Central memory CD8-positive, alpha-beta T cell (primary cell): ENCODE measurements at regions not wholly inside any gene's neighbourhood (a gene's known extent, or its start where the extent isn't known, plus 50 kb on each side); places are given as distances from the start of the nearest gene placed in this dataset.
"Not testable (repeated sequence)": the region's sequence is repeated elsewhere in the genome, so short reads cannot be mapped to it uniquely, and the experiment has no call there.

Experiments
- ATAC-seq: fragments of 150-1000 bp; cut with Tn5 transposase; replicated peaks from 2 replicates; pipeline ENCODE4 v1.10.0; 2022; ENCODE audit warnings: mild to moderate bottlenecking, moderate FRiP score, moderate number of reproducible peaks; ENCODE audit not compliant: poor library complexity, severe bottlenecking; ENCODE audit errors: extremely low read depth
- DNase-seq, 2 donors: peaks; one replicate each; pipeline ENCODE4 v3.0.0; 2021; ENCODE audit warnings: low spot score in 2 of 2
- H3K27ac Mint-ChIP-seq: one replicate; pipeline ENCODE4 v1.8.0; 2022; ENCODE audit warnings: low read depth, mild to moderate bottlenecking, moderate library complexity, mixed read lengths
- H3K27me3 Mint-ChIP-seq: one replicate; pipeline ENCODE4 v1.8.0; 2022; ENCODE audit warnings: mixed read lengths
- H3K36me3 Mint-ChIP-seq: one replicate; pipeline ENCODE4 v1.8.0; 2022; ENCODE audit warnings: mild to moderate bottlenecking, moderate library complexity, mixed read lengths; ENCODE audit not compliant: insufficient read depth
- H3K4me1 Mint-ChIP-seq: one replicate; pipeline ENCODE4 v1.8.0; 2022; ENCODE audit warnings: mixed read lengths
- H3K4me3 Mint-ChIP-seq: one replicate; pipeline ENCODE4 v1.8.0; 2022; ENCODE audit warnings: mild to moderate bottlenecking, moderate library complexity, mixed read lengths
- H3K9me3 Mint-ChIP-seq: one replicate; pipeline ENCODE4 v1.8.0; 2022; ENCODE audit warnings: mixed read lengths

DNA sequence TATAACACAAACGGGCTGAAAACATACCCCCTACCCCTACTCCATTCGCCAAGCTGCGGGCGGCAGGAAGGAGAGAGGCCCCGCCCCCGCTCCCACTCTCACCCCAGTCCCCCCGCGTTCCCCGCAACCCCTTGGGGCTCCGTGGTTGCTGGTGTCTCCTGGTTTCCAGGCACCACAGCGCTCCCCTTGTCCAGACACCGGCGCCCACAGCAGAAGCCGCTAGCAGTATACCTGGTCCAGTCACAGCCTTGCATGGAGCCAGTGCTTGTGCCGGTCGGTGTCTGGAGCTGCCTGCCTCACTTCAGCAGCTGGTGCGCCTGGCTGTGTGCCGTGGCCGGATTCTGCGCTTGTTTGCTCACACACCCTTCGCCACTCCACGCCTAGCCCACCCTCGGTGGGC lies 240.5 kb upstream of the DAB2 start:
- no peaks in the 10 kb centered on the region for H3K4me1 Mint-ChIP-seq
- no peak overlapping the region for H3K4me3 Mint-ChIP-seq
- no peak overlapping the region for H3K27ac Mint-ChIP-seq
- no peaks in the 10 kb centered on the region for H3K27me3 Mint-ChIP-seq
- DNase-seq (no peak), ATAC-seq (no peak)
- H3K36me3 Mint-ChIP-seq = no peaks in the 10 kb centered on the region
- no peaks in the 10 kb centered on the region for H3K9me3 Mint-ChIP-seq

DNA sequence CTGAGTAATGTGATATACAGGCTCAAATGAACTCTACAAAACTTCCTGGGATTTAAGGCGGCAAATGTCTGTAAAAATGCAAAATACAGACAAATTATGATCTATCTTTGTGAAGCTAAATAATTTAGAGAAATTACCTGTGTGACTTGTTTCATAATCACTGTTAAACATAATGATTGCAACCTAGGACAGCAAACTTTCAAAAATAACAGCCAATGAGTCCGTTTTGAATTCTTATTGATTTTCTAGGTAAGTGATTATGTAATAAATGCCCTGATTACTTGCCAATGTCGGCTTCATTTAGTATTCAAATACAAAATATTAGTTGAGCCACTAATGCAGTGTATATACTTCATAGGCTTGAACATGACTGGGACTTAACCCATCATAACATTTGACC lies 238.2 kb upstream of the DAB2 start:
- H3K27ac Mint-ChIP-seq = no peak overlapping the region
- H3K27me3 Mint-ChIP-seq = peaks cover under 1% of the 10 kb centered on the region
- no peaks in the 10 kb centered on the region for H3K9me3 Mint-ChIP-seq
- peaks cover 9% of the 10 kb centered on the region for H3K4me1 Mint-ChIP-seq
- DNase-seq (no peak), ATAC-seq (no peak)
- no peaks in the 10 kb centered on the region for H3K36me3 Mint-ChIP-seq
- no peak overlapping the region for H3K4me3 Mint-ChIP-seq

DNA sequence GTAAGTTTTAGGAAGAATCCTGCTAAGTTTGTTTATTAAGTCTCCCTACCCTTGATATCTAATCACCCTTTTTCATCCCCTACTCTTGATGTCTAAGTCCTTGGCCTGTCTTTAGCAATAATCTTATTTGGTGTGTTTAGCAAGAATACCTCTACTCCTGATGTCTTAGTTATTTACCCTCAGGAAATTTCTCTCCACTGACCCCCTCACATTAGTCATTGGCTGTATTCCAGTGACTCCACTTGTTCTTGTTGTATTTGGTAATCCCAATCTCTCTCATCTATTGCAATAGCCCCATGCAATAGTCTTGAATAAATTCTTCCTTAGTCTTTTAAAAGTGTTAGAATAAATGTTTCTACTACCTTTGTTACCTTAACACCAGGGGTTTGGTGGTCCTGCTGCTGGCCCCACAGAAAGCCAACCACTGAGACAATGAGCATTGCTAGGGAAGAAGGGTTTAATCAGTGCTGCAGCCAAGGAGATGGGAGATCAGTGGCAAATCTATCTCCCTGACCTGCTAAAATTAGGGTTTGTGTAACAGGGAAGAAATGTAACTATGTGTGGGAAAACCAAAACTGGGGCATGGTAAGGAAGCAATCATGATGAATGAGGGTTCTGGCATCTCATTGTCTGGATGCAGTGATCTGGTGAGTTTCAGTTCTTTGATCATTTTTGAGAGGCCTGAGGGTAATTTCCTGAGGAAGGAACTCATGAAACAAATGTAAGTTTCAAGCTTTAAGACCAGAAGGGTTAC lies 236.4 kb upstream of the DAB2 start:
- Mint-ChIP-seq H3K9me3 (no peaks in the 10 kb centered on the region), H3K27ac (no peak overlapping the region), H3K36me3 (no peaks in the 10 kb centered on the region), H3K27me3 (peaks cover 18% of the 10 kb centered on the region), H3K4me1 (peaks cover 13% of the 10 kb centered on the region), H3K4me3 (no peak overlapping the region)
- no peak for ATAC-seq
- no peak for DNase-seq

GRCh38 chr5:39660020-39660419 lies 235.2 kb upstream of the DAB2 start:
- no peaks in the 10 kb centered on the region for H3K9me3 Mint-ChIP-seq
- H3K36me3 Mint-ChIP-seq = no peaks in the 10 kb centered on the region
- ATAC-seq (no peak), DNase-seq (no peak)
- peaks cover 30% of the 10 kb centered on the region for H3K27me3 Mint-ChIP-seq
- no peak overlapping the region for H3K4me3 Mint-ChIP-seq
- H3K4me1 Mint-ChIP-seq = peaks cover 13% of the 10 kb centered on the region
- no peak overlapping the region for H3K27ac Mint-ChIP-seq

GRCh38 chr5:39658866-39659265 lies 234.1 kb upstream of the DAB2 start:
- H3K4me3 Mint-ChIP-seq = no peak overlapping the region
- H3K4me1 Mint-ChIP-seq = peaks cover 13% of the 10 kb centered on the region
- no peak overlapping the region for H3K27ac Mint-ChIP-seq
- peaks cover 37% of the 10 kb centered on the region for H3K27me3 Mint-ChIP-seq
- DNase-seq (no peak), ATAC-seq (no peak)
- no peaks in the 10 kb centered on the region for H3K9me3 Mint-ChIP-seq
- no peaks in the 10 kb centered on the region for H3K36me3 Mint-ChIP-seq

- Mint-ChIP-seq H3K9me3 (no peaks in the 10 kb centered on the region), H3K27me3 (peaks cover 37% of the 10 kb centered on the region), H3K4me3 (no peak overlapping the region), H3K36me3 (no peaks in the 10 kb centered on the region), H3K27ac (peak overlapping the region; percentile 20), H3K4me1 (peaks cover 13% of the 10 kb centered on the region)
- no peak for ATAC-seq
- DNase-seq = no peak
These were observed 233.2 kb upstream of the DAB2 start for GRCh38 chr5:39657943-39658342.

DNA sequence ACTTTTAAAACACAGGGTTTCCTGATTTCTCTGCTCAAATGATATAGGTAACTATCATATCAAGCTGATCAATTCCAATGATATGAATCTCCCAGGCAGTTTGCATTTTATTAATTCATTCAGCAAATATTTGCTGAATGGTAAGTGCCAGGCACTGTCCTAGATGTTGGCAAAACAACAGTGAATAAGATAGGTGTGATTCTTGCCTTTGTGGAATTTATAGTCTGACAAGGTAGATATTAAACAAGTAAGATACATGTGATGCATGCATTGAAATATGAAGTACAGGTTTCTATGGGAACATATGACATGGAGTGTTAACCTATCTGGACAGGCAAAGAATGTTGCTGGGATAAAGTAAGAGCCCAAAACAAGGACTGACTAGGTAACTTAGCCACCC lies 231.8 kb upstream of the DAB2 start:
- Mint-ChIP-seq H3K27ac (no peak overlapping the region), H3K9me3 (no peaks in the 10 kb centered on the region), H3K4me3 (no peak overlapping the region), H3K27me3 (peaks cover 37% of the 10 kb centered on the region), H3K4me1 (peaks cover 13% of the 10 kb centered on the region), H3K36me3 (no peaks in the 10 kb centered on the region)
- DNase-seq = no peak
- ATAC-seq = no peak

GRCh38 chr5:39654715-39655114 lies 229.9 kb upstream of the DAB2 start:
- peaks cover 13% of the 10 kb centered on the region for H3K4me1 Mint-ChIP-seq
- DNase-seq (no peak), ATAC-seq (no peak)
- H3K27ac Mint-ChIP-seq = no peak overlapping the region
- H3K36me3 Mint-ChIP-seq = no peaks in the 10 kb centered on the region
- no peaks in the 10 kb centered on the region for H3K9me3 Mint-ChIP-seq
- no peak overlapping the region for H3K4me3 Mint-ChIP-seq
- peaks cover 37% of the 10 kb centered on the region for H3K27me3 Mint-ChIP-seq

DNA sequence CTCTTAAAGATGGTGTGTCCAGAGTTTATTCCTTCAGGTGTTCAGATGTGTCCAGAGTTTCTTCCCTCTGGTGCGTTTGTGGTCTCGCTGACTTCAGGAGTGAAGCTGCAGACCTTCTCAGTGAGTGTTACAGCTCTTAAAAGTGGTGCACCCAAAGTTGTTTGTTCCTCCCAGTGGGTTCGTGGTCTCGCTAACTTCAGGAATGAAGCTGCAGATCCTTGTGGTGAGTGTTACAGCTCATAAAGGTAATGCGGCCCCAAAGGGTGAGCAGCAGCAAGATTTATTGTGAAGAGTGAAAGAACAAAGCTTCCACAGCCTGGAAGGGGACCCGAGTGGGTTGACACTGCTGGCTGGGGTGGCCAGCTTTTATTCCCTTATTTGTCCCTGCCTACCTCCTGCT lies 227.7 kb upstream of the DAB2 start:
- not testable (repeated sequence) for DNase-seq, H3K27ac Mint-ChIP-seq, ATAC-seq, H3K36me3 Mint-ChIP-seq, H3K4me3 Mint-ChIP-seq, H3K9me3 Mint-ChIP-seq, H3K4me1 Mint-ChIP-seq
- H3K27me3 Mint-ChIP-seq = peaks cover 32% of the 10 kb centered on the region

DNA sequence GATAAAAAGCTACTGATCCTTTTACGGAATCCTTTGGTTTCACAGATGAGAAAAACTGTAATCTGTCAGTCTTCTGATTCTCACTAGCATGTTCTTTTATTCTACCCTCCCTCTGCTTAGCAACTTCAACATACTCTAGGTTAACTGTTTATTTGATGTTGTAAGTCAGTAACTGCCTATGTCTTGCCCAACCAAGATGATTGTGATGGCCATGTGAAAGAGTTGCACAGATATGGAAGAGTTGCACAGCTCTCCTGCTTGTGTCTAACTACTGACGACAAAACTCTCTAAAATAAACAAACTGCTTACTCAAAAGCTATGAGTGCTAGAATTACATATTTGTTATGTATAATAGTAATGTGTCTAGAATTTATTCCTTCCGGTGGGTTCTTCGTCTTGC lies 227.3 kb upstream of the DAB2 start:
- Mint-ChIP-seq H3K27ac (no peak overlapping the region), H3K4me1 (no peaks in the 10 kb centered on the region), H3K9me3 (no peaks in the 10 kb centered on the region), H3K27me3 (peaks cover 28% of the 10 kb centered on the region), H3K4me3 (no peak overlapping the region), H3K36me3 (no peaks in the 10 kb centered on the region)
- ATAC-seq = no peak
- no peak for DNase-seq

DNA sequence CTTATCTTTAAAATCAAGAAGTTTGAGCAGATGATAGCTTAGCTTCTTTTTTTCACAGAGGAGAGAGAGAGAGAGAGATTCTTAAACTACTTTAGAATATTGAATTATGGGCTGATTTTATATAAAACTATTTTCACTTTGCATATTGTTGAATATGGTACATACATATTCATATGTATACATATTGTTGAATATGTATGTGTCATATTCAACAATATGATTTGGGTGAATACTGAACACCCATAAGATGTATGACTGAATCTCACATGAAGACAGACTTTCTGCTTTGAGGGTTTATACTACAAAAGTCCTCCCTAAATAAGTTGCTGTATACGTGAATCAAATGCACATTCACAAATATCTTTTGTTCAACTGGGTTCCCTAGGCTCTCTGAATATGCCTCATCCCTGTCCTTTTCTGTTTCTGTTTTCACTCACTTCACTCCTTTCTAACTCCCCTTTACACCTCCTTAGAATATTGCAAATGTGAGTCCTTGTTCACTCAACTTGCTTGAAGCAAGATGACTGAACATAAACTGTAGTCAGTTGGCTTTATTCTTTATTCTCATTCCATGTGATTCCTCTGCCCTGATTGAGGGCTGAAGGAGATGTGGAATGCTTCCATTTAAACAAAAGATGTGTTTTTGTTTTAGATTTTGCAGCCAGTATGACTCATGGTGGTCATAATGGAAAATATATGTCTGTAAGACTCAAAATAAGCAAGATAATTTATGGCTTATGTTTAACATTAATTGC lies 225.4 kb upstream of the DAB2 start:
- Mint-ChIP-seq H3K4me1 (no peaks in the 10 kb centered on the region), H3K36me3 (no peaks in the 10 kb centered on the region), H3K4me3 (no peak overlapping the region), H3K27me3 (peaks cover 9% of the 10 kb centered on the region), H3K27ac (no peak overlapping the region), H3K9me3 (no peaks in the 10 kb centered on the region)
- ATAC-seq (no peak), DNase-seq (no peak)

GRCh38 chr5:39648848-39649227 lies 224.1 kb upstream of the DAB2 start:
- Mint-ChIP-seq H3K27ac (no peak overlapping the region), H3K4me1 (no peaks in the 10 kb centered on the region), H3K9me3 (no peaks in the 10 kb centered on the region), H3K4me3 (no peak overlapping the region), H3K27me3 (no peaks in the 10 kb centered on the region), H3K36me3 (no peaks in the 10 kb centered on the region)
- ATAC-seq = no peak
- no peak for DNase-seq

DNA sequence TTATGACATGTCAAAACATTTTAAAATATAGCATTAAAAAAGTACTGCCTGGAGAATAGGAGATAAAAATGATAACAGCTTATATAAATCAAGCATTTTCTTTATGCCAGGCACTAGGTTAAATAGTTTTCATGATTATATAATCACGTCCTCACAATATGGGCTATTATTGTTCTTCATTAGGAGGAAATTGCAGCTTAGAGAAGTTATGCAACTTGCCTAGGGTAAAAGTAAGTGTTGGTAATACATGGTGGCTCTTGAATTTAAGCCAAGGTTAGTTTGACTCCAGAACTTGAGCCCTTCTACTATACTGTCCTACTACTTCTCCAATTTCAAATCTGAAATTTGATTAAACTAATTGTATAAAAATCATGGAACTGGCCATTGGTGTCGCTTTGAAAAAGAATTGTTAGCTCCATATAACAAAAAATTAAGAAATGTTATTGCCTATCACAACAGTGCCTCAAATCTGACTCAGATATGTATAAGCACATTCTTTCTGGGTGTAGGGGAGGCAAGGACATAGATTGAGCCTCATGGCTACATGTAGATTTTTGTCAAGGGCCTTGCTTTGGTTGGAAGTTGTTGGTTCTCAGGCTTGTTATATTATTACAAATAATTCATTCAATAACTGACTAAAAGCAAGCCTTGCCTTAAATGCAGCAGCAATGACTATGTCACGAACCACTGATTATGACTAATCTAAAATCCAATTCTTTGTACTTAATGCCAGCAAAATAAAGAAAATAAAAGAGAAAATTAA lies 223.5 kb upstream of the DAB2 start:
- Mint-ChIP-seq H3K27ac (no peak overlapping the region), H3K4me1 (no peaks in the 10 kb centered on the region), H3K4me3 (no peak overlapping the region), H3K36me3 (no peaks in the 10 kb centered on the region), H3K9me3 (no peaks in the 10 kb centered on the region), H3K27me3 (no peaks in the 10 kb centered on the region)
- ATAC-seq (no peak), DNase-seq (no peak)
